ENCODE measurements at regions not wholly inside any gene's neighbourhood (a gene's known extent, or its start where the extent isn't known, plus 50 kb on each side); places are given as distances from the start of the nearest gene placed in this dataset.

GRCh38 chr14:98651037-98651436, 621.0 kb downstream of the BCL11B start:
- in situ Hi-C loops (cut with HindIII; ENCODE audit: low sequenced_read_pairs) = no loop called here
- TF ChIP-seq CTCF (IDR thresholded peaks at IDR 0.05; ENCODE audit: low read depth, low read length, missing control alignments) = no peak
- no peak for DNase-seq (ENCODE audit: low read depth)
- H3K4me3 ChIP-seq (ENCODE audit: low read depth, low read length) = no peak overlapping the region

GRCh38 chr14:98665007-98665406, 607.0 kb downstream of the BCL11B start:
- H3K4me3 ChIP-seq (ENCODE audit: low read depth, low read length) = no peak overlapping the region
- DNase-seq (ENCODE audit: low read depth) = no peak
- in situ Hi-C loops (cut with HindIII; ENCODE audit: low sequenced_read_pairs) = no loop called here
- TF ChIP-seq CTCF (IDR thresholded peaks at IDR 0.05; ENCODE audit: low read depth, low read length, missing control alignments) = no peak

DNA sequence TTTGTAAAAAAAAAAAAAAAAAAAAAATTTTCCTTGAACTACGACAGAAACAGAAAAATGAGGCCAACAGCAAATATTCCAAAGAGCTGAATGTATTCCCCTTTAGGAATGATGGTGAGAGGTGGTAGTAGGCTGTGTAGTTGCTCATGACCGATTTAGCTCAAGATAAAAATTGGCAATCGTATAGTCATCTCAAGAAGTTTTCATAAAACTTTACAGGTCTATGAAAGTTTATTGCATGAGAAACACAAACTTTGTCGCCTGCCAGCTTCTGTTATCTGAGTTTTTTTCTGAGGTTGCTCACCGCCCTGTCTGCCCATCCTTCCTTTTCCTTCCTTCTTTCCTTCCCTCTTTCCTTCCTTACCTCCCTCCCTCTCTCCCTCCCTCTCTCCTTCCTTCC, 605.5 kb downstream of the BCL11B start:
- in situ Hi-C loops (cut with HindIII; ENCODE audit: low sequenced_read_pairs) = no loop called here
- TF ChIP-seq CTCF (IDR thresholded peaks at IDR 0.05; ENCODE audit: low read depth, low read length, missing control alignments) = no peak
- DNase-seq (ENCODE audit: low read depth) = no peak
- no peak overlapping the region for H3K4me3 ChIP-seq (ENCODE audit: low read depth, low read length)

- H3K4me3 ChIP-seq (ENCODE audit: low read depth, low read length) = no peak overlapping the region
- TF ChIP-seq CTCF (IDR thresholded peaks at IDR 0.05; ENCODE audit: low read depth, low read length, missing control alignments) = no peak
- DNase-seq (ENCODE audit: low read depth) = no peak
- in situ Hi-C loops (cut with HindIII; ENCODE audit: low sequenced_read_pairs) = no loop called here
These were observed 590.0 kb downstream of the BCL11B start for GRCh38 chr14:98682033-98682432.

DNA sequence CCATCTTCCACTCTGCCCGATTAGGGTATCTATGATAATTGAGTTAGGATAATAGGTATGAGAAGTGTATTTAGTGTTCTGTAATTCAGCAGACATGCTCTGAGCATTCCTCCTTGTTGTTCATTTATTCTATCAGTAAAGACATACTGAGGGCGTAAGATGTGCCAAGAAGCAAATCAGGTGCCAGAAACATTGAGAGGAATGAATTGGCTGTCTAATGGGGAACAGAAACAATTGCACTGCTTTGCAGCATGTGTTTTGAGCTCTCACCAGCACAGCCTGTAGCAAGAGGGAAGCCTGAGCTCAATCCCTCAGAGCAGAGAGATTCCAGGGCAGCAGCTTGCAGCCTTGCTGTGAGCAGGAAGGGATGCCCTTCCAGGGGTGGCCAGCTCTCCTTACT, 589.3 kb downstream of the BCL11B start:
- no peak for TF ChIP-seq CTCF (IDR thresholded peaks at IDR 0.05; ENCODE audit: low read depth, low read length, missing control alignments)
- in situ Hi-C loops (cut with HindIII; ENCODE audit: low sequenced_read_pairs) = no loop called here
- no peak for DNase-seq (ENCODE audit: low read depth)
- no peak overlapping the region for H3K4me3 ChIP-seq (ENCODE audit: low read depth, low read length)

GRCh38 chr14:98684468-98684867, 587.5 kb downstream of the BCL11B start:
- in situ Hi-C loops (cut with HindIII; ENCODE audit: low sequenced_read_pairs) = no loop called here
- no peak overlapping the region for H3K4me3 ChIP-seq (ENCODE audit: low read depth, low read length)
- TF ChIP-seq CTCF (IDR thresholded peaks at IDR 0.05; ENCODE audit: low read depth, low read length, missing control alignments) = no peak
- DNase-seq (ENCODE audit: low read depth) = no peak

DNA sequence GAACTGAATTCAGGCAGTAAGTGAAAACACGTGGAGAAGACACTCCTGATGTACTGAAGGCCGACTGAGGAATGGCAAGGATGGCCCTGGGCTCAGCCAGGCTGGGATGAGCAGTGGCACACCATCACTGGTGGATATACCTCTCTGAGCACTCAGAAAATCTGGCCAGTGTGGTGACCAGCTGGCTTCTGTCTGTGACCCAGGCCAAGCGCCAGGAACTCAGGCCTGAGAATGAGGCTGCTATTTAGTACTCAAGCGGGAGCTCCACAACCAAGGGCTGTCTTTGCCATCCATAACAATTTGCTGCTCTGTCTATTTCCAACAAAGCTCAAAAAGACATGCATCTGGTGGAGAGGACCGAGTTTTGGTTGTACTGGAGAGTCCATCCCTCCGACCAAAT, 586.3 kb downstream of the BCL11B start:
- TF ChIP-seq CTCF (IDR thresholded peaks at IDR 0.05; ENCODE audit: low read depth, low read length, missing control alignments) = no peak
- DNase-seq (ENCODE audit: low read depth) = no peak
- in situ Hi-C loops (cut with HindIII; ENCODE audit: low sequenced_read_pairs) = no loop called here
- H3K4me3 ChIP-seq (ENCODE audit: low read depth, low read length) = no peak overlapping the region
